ENCODE measurements at regions not wholly inside any gene's neighbourhood (a gene's known extent, or its start where the extent isn't known, plus 50 kb on each side); places are given as distances from the start of the nearest gene placed in this dataset.
"Not testable (repeated sequence)": the region's sequence is repeated elsewhere in the genome, so short reads cannot be mapped to it uniquely, and the experiment has no call there.

DNA sequence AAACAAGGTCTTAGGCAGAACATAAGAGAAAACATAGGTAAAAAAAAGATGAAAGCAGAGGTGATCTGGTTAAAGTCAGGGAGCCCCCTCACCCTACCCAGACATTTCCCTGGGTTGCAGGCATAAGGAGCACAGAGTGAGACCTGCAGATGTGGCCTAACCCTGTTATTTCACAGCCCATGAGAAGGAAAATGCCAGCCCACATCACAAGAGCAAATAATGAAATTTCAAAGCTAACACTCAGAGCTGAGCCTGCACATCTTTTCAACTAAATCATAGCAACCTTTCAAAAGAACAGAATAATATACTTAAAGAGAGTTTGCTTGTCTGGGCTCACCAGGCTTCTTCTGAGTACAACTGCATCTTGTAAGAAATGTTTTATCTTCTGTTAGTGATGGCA, 295.4 kb downstream of the RPAP3 start:
- DNase-seq (ENCODE audit: low read depth): no peak

DNA sequence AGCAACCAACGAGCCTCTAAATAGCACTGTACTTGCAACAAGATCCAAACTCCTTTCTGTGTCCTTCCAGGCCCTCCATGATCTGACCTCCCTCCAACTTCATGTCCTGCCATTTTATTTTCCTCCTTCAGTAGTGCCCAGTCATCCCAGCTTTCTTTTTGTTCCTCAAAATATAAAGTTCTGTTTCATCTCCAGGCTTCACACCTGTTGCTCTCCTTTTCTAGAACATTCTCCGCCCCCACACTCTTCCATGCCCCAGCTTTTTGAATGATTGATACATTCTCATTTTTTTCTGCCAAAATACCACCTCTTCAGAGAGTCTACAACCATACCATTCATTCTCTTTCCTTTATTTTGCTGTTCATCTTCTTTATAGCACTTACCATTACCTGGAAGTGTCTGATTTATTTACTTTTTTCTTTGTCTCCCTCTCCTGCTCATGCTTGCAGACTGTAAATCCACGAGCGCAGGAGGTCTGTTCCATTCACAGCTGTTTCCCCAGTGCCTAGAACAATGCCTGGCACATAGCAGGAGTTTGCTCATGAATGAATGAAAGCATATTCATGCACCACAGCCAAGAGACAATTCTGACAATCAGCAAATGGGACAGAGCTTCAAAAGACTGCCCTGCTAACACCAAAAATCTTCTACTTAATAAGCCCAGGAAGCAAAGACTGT, 296.4 kb downstream of the RPAP3 start:
- no peak for DNase-seq (ENCODE audit: low read depth)

DNA sequence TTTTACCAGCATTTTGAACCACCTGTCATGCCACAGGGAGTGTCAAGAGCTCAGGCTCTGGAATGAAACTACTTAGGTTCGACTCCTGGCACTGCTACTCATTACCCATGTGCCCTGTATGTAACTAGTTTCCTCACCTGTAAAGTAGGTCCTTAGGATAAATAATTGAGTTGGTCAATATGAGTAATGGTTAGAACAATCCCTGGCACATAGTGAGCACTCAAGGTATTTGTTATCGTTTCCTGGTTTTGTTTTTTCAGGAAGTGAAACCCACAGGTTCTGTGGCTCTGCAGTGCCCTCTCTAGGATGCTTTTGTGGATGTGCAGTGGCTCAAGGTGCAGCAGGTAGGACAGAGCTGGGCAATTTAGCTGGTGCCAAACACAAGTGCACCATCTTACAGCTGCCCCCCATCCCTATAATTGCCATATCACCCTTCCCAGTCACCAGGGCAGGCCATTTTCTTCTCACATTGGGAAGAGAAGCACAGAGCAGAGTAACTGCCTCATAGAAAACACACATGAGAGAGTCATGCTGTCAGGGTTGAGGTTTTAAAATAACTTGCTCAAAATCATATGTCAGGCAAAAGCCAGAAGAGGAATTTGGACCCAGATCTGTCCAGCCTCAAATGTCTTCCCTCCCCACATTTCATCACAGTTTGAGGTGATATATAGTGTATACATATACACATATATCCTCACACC, 297.5 kb downstream of the RPAP3 start:
- DNase-seq (ENCODE audit: low read depth): no peak

DNA sequence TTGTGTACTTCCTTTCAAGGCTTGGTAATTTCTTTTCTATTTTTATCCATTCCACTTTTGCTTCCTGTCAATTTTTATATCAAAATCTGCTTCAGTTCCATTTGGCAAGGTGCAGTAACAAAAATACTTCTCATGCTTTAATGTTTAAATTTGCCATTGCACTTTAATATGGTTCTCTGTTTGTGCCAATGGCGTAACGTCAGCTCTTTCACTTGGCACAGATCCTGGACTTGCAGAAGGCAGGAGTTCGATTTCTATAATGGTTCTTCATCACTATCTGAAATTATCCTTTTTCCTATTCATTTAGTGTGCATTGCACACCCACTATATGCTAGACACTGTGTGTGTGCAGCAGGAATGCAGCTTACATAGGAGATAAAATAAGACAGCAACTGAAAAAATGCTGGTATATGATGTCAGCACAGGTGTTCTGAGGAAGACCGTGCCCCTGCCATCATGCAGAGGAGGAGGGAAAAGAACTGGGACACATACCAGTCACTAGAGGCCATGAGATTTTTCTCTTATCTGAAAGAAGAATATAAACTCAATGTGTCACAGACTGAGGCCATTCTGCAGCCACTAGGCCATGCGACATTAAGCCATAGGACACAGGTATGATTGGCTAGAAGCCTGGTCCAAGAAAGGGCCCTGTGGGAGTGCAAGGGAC, 298.2 kb downstream of the RPAP3 start:
- DNase-seq (ENCODE audit: low read depth): no peak

DNA sequence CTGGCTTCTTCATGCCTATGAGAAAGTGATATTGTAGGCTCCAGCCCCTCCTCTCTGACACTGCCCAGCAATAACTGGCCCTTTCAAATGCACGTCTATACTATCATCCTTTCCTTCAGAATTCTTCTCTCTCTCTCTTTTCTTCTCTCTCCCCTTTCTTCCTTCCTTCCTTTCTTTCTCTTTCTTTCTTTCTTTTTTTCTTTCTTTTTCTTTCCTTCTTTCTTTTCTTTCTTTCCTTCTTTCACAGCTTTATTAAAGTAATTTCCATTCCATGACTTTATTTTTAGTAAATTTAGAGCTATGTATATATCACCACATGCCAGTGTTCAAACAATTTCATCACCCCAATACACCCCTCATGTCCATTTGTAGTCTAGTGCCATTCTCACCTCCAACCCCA, 302.1 kb downstream of the RPAP3 start:
- DNase-seq (ENCODE audit: low read depth): no peak

DNA sequence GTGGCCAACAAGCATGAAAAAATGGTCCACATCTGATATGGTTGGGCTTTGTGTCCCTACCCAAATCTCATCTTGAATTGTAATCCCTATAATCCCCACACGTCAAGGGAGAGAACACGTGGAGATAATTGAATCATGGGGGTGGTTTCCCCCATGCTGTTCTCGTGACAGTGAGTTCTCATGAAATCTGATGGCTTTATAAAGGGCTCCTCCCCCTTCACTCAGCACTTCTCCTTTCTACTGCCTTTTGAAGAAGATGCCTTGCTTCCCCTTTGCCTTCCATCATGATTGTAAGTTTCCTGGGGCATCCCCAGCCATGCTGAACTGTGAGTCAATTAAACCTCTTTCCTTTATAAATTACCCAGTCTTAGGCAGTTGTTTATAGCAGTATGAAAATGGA, 304.6 kb downstream of the RPAP3 start:
- not testable (repeated sequence) for DNase-seq (ENCODE audit: low read depth)

DNA sequence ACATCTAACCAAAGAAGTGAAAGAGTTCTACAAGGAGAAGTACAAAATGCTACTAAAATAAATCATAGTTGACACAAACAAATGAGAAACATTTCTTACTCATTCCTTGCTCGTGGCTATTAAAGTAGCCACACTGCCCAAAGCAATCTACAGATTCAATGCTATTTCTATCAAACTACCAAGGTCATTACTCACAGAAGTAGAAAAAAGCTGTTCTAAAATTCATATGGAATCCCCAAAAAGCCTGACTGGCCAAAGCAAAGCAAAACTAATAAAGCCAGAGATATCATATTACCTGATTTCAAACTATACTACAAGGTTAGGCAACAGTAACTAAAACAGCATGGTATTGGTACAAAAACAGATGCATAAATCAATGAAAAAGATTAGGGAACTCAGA, 305.6 kb downstream of the RPAP3 start:
- no peak for DNase-seq (ENCODE audit: low read depth)

DNA sequence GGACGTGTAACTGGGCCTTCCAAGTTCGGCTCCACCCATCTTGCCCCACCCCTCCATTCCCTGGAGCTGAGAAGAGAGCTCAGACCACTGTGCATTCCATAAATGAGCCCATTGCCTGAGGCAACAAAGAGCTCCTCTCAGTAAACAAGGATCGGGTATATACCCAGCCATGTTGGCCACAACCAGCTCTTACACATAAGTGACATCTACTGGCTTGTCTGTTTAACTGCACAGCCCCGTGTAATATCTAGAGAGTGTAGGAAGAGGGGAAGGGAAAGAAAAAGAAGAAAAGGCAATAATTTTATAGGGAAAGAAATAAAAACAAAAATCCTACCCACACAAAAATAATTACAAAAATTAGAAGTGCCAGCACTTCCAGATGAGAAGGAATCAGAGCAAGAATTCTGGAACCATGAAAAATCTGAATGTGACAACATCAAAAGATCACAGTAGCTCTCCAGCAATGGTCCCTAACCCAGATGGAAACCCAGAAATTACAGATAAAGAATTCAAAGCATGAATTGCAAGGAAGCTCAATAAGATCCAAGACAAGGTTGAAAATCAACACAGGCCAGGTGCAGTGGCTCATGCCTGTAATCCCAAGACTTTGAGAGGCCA, 308.1 kb downstream of the RPAP3 start:
- DNase-seq (ENCODE audit: low read depth): peak; percentile 43

DNA sequence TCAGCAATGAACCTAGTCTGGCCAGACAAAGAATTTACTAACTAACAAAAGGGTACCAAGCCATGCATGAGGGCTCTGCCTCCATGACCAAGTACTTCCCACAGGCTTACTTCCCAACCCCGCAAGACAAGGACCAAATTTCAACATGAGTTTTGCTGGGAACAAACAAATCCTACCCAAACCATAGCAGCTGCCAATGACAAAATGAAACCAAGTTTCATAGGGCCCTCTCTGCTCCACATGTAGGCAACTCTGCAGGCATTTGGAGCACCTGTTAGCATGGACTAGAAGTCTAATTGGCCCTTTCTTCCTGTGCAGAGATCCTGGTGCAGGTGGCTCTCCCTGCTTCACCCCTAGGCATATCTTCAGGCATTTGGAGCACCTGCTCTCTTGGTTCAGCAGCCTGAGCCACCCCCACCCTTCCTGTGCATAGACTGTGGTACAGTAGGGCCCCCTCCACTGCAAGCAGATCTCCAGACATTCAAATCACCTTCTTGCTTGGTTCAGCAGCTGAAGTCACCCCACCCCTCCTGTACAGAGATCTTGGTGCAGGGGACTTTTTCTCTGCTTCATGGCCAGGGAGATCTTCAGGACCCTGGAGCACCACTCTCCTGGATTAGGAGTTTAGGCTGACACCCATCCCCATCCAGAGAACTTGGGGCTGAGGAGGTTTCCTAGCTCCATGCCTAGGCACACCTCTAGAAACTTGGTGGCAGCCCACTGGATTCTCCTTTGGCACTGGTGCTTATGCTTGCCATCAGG, 308.7 kb downstream of the RPAP3 start:
- no peak for DNase-seq (ENCODE audit: low read depth)

DNA sequence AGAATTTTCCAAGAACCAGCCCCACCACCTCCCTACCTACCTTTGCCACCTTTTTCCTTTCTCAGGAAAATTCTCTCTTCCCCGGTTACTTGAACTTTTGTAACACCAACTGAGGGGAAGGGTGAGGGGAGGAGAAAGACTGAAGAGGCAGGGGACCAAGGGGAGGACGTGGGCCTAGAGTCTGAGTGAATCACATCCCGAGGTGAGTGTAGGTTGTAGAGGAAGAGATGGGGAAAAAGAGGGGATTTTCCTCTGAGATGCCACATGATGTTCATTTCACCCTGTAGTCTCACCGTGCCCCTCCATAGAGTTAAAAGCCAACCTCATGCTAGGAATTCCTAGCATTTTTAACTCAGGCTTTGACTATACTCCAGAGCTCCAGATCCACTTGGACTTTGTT, 311.8 kb downstream of the RPAP3 start:
- DNase-seq (ENCODE audit: low read depth): no peak

DNA sequence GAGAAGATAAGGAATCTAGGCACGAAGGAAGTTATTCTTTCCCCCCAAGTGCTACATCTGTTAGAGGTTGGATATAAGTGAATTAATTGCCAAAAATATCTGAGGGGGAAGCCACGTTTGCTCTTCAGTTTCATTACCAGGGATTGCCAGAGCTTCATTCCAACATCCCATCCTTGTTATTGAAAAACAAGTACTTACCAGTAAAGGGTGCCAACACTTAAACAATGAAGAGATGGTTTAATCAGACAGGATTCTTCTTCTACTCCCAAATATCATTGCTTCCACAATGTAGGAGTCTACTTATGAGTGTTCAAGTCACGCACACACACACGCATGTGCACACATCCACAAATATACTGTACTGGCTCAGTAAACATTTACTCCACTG, 312.4 kb downstream of the RPAP3 start:
- DNase-seq (ENCODE audit: low read depth): no peak

DNA sequence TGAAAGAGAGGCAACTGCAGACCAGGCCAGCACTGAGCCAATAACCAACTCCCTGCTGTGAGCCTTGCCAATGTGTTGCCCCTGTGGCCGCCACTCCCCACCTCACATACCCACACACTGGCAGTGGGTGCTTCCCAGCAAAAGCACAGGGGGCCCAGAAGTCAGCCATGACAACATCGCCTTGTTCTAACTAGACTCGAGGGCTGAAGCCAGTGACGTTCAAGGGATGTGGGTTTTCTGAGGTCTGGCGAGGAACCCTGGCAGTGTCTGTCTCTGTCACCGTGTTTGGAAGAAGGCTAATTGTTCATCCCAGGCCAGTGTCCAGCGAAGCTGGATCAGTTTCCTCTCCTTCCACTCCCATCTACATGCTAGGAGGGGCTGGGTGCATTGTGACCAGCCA, 311.8 kb upstream of the AMIGO2 start:
- DNase-seq (ENCODE audit: low read depth): no peak

DNA sequence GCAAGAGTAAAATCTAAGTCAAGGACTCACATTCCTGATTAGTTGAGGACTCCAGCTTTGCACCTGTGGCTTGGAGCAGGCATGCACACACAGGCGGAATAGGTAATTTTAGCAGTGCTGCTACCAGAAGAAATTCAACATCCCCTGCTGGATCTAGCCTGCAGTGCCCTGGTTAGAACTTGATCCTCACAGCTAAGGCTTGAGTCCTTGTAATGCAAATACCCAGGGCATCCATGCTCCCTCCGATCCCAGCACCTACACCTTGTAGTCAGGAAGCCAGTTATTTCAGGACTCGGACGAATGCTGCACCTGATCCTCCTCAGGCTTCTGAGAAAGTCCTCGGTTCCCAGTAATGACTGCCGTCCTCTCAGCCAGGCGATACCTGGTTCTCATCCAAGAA, 309.0 kb upstream of the AMIGO2 start:
- DNase-seq (ENCODE audit: low read depth): no peak

DNA sequence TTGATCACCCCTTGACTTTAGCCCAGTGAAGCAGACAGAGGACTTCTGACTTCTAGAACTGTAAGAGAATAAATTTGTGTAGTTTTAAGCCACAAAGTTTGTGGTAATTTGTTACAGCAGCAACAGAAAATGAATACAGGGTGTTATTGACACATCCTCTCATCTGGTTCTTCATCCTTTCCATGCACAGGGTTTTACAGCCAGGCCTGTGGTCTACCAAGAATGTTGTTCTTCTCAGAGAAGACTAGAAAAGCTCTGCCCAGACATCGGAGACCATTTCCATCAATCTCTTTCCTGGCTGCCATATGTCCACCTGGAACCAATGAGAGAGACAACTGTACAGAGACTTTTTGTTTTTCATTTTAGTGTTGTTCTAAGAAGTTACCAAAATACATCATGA, 308.2 kb upstream of the AMIGO2 start:
- no peak for DNase-seq (ENCODE audit: low read depth)

DNA sequence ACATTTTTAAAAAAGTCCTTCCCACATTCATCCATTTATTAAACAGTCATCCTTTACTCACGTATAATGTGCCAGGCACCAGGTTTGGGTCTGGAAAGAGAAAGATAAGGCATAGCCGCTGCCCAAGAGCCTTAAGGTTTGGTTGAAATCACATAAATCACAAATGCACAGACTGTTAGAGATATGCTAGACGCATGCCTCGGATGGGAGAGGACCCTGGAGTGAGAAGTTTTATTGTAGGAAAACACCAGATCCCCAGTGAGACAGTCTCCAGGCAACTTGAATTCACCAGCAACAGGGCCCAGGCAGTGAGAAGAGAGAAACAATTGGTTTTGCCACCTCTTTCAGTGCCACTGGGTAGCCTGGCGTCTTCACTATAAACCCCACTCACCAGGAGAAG, 305.9 kb upstream of the AMIGO2 start:
- DNase-seq (ENCODE audit: low read depth): no peak

DNA sequence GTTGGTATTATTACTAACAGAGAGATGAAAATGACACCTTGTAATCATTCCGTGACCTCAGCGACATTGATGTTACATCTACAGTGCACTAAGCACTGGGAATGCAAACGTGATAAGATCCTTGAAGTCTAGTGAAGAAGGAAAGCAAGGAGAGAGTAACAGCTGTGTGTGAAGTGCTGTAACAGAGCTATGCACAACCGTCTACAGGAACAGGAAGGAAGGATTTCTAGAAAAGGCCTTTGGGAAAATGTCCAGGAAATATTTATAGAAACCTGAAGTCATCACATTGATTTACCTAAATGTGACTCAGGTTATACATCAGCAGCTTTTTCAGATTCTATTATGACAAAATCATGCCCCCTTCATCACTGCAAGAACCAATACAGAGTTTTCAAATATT, 304.2 kb upstream of the AMIGO2 start:
- no peak for DNase-seq (ENCODE audit: low read depth)

DNA sequence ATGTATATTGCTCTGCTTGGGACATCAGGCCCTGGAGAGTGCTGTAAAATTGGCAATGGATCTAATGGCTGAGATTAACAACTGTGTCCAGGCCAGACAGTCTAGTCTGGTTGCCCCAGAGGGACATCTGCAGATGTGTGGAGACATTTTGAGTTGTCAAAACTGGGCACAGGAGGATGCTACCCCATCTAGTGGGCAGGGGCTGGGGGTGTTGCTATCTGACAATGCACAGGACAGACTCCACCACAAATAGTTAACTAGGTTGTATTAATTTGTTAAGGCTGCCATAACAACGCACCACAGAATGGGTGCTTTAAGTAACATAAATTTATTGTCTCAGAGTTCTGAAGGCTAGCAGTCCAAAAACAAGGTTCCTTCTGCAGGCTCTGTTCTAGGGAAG, 302.5 kb upstream of the AMIGO2 start:
- DNase-seq (ENCODE audit: low read depth): no peak

DNA sequence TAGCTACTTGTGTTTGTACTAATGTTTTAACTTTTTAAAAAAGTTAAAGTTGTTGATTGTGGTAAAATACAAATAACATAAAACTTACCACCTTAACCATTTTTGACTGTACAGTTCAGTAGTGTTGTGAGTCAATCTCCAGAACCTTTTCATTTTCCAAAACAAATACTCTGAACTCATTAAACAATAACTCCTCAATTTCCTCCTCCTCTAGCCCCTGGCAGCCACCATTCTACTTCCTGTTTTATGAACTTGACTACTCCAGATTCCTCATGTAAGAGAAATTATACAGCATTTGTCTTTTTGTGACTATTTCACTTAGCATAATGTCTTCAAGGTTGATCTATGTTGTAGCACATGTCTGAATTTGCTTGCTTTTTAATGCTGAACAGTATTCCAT, 299.1 kb upstream of the AMIGO2 start:
- DNase-seq (ENCODE audit: low read depth): no peak

DNA sequence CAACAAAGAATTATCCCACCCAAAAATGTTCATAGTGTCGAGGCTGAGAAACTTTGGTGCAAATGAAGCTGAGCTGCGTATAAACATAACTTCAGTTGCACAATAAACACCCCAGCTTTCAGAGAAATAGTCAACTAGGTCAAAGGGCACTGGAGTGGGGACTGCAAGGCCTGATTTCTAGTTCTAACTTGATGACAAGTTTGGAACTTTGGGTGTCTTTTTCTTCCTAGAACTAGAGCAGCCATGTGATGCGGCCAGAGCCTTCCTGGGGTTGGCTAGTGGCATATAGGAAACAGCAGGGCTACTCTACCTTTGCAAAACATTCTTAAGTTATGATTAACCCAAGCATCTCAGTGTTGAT, 298.4 kb upstream of the AMIGO2 start:
- no peak for DNase-seq (ENCODE audit: low read depth)

DNA sequence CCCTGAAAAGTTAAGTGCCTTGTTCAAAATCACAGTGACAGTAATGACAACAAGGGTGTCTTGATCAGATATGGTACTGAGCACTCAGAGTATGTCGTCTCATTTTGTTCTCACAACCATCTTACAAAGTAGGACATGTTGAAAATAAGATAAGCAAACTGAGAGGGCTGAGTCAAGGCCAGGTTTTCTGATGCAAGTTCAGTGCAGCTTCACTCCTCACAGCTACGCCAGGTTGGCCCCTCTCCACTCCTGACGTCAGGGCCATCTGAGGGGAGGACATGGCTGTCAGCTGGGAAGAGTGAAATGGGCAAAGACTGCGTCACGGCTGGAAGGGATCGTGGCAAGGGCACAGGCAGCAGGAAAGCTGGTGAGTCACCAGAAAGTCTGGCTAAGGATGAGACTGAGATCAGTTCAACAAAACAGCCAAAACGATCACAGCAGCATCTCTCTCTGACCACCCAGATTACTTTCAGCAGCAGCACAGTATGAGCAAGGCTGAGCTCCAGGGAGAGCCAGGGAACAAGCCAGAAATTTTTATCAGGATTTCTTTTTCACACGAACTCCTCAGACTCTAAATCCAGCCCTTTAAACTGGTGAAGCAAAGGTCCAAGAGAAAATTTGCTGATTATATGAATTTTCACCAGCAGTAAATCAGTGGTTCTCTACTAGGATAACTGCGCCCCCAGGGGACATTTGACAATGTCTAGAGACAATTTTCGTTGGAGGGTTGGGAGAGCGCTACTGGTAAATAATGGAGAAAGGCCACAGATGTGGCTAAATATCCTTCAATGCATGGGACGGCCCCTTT, 297.9 kb upstream of the AMIGO2 start:
- DNase-seq (ENCODE audit: low read depth): peak; percentile 97

DNA sequence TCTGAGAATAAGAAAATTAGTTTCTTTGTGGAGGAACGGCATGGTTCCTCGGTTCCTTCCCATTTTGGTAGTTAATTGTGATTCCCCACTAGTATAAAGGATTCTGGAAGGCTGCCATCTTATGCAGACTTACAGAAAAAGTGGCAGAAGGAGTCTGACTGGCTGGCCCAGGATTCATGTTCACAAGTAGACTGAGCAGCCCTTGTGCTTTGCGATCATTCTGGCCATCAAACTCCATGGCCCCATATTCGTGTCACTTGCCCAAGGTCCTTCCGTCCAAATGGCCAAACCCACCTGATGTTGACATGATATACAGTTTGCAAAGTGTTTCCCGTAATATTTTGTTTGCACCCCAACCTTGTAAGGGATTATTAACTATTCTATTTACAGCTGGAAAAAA, 297.2 kb upstream of the AMIGO2 start:
- DNase-seq (ENCODE audit: low read depth): no peak

All from GM04504 (cell line).